Ascending aorta (tissue), 2 donors: ENCODE measurements at regions not wholly inside any gene's neighbourhood (a gene's known extent, or its start where the extent isn't known, plus 50 kb on each side); places are given as distances from the start of the nearest gene placed in this dataset.
"Not testable (repeated sequence)": the region's sequence is repeated elsewhere in the genome, so short reads cannot be mapped to it uniquely, and the experiment has no call there.

Experiments
- DNase-seq, 2 donors: peaks; one replicate each; pipeline ENCODE4 v3.0.0-alpha.2; 2019; ENCODE audit warnings: low spot score in 2 of 2
- H3K27ac ChIP-seq, 2 donors: fragments of 200-600 bp; sonication (generic); one replicate each; pipeline ENCODE4 v1.5.1; 2016 to 2017; ENCODE audit warnings: mild to moderate bottlenecking in 1 of 2
- H3K27me3 ChIP-seq: fragments of 200-600 bp; sonication (generic); one replicate; pipeline ENCODE4 v1.5.1; 2017
- H3K36me3 ChIP-seq, 2 donors: fragments of 200-600 bp; sonication (generic); one replicate each; pipeline ENCODE4 v1.5.1; 2016
- H3K4me1 ChIP-seq, 2 donors: fragments of 200-600 bp; sonication (generic); one replicate each; pipeline ENCODE4 v1.5.1; 2016 to 2017; ENCODE audit warnings: mild to moderate bottlenecking in 1 of 2
- H3K4me3 ChIP-seq, 2 donors: fragments of 200-600 bp; sonication (generic); one replicate each; pipeline ENCODE4 v1.5.1; 2016 to 2017; ENCODE audit warnings: mild to moderate bottlenecking in 1 of 2
- H3K9me3 ChIP-seq, 2 donors: fragments of 200-600 bp; sonication (generic); one replicate each; pipeline ENCODE4 v1.5.1; 2016
- CTCF ChIP-seq, 3 experiments: fragments of 200-600 bp in 2 of 3; fragments of 450-650 bp in 1 of 3; sonication (generic) in 2 of 3; IDR thresholded peaks; one replicate each; pipeline ENCODE4 v1.5.1; 2016 to 2019; ENCODE audit warnings: antibody characterized with exemption in 3 of 3, mild to moderate bottlenecking in 1 of 3, moderate library complexity in 1 of 3
- intact Hi-C: fragments of 100-400 bp; cut with DNase I; formaldehyde crosslinking; loops from one replicate; pipeline ENCODE4 v1.15.1; 2023

GRCh38 chr13:57865600-57866294 is 234.2 kb downstream of the PCDH17 start:
- H3K4me1 ChIP-seq = no peaks in the 10 kb centered on the region
- H3K36me3 ChIP-seq = no peaks in the 10 kb centered on the region
- H3K9me3 ChIP-seq = no peaks in the 10 kb centered on the region
- no peak for TF ChIP-seq CTCF (IDR thresholded peaks at IDR 0.05)
- DNase-seq = no peak
- no peak overlapping the region for H3K4me3 ChIP-seq
- intact Hi-C loops = no loop called here
- no peaks in the 10 kb centered on the region for H3K27me3 ChIP-seq
- no peak overlapping the region for H3K27ac ChIP-seq

GRCh38 chr13:57874530-57874929 is 243.0 kb downstream of the PCDH17 start:
- H3K9me3 ChIP-seq = no peaks in the 10 kb centered on the region
- H3K27me3 ChIP-seq = no peaks in the 10 kb centered on the region
- no peak for DNase-seq
- no peak for TF ChIP-seq CTCF (IDR thresholded peaks at IDR 0.05)
- no peak overlapping the region for H3K4me3 ChIP-seq
- H3K36me3 ChIP-seq = no peaks in the 10 kb centered on the region
- H3K4me1 ChIP-seq = no peaks in the 10 kb centered on the region
- intact Hi-C loops = no loop called here
- no peak overlapping the region for H3K27ac ChIP-seq

- no peak for DNase-seq
These were observed 246.1 kb downstream of the PCDH17 start for GRCh38 chr13:57877601-57878000.

GRCh38 chr13:57878291-57878690 is 246.7 kb downstream of the PCDH17 start:
- no peak for TF ChIP-seq CTCF (IDR thresholded peaks at IDR 0.05)
- Histone ChIP-seq H3K27ac (no peak overlapping the region), H3K9me3 (no peaks in the 10 kb centered on the region), H3K4me3 (no peak overlapping the region), H3K4me1 (no peaks in the 10 kb centered on the region), H3K36me3 (no peaks in the 10 kb centered on the region), H3K27me3 (no peaks in the 10 kb centered on the region)
- intact Hi-C loops = no loop called here
- no peak for DNase-seq

More at GRCh38 chr13:57877601-57878000, 246.1 kb downstream of the PCDH17 start:
- intact Hi-C loops = no loop called here
- H3K9me3 ChIP-seq = no peaks in the 10 kb centered on the region
- H3K4me3 ChIP-seq = no peak overlapping the region
- H3K27ac ChIP-seq = no peak overlapping the region
- no peaks in the 10 kb centered on the region for H3K27me3 ChIP-seq
- no peaks in the 10 kb centered on the region for H3K4me1 ChIP-seq
- no peaks in the 10 kb centered on the region for H3K36me3 ChIP-seq
- TF ChIP-seq CTCF (IDR thresholded peaks at IDR 0.05) = no peak

GRCh38 chr13:57897225-57897624 is 265.7 kb downstream of the PCDH17 start:
- no peak overlapping the region for H3K4me3 ChIP-seq
- no peak for TF ChIP-seq CTCF (IDR thresholded peaks at IDR 0.05)
- no peaks in the 10 kb centered on the region for H3K36me3 ChIP-seq
- no peak for DNase-seq
- no peaks in the 10 kb centered on the region for H3K27me3 ChIP-seq
- no peak overlapping the region for H3K27ac ChIP-seq
- no peaks in the 10 kb centered on the region for H3K4me1 ChIP-seq
- intact Hi-C loops = no loop called here
- H3K9me3 ChIP-seq = no peaks in the 10 kb centered on the region

- no peak overlapping the region for H3K27ac ChIP-seq
- no peaks in the 10 kb centered on the region for H3K9me3 ChIP-seq
- no peak for TF ChIP-seq CTCF (IDR thresholded peaks at IDR 0.05)
- H3K27me3 ChIP-seq = no peaks in the 10 kb centered on the region
- no peaks in the 10 kb centered on the region for H3K4me1 ChIP-seq
- no peaks in the 10 kb centered on the region for H3K36me3 ChIP-seq
- intact Hi-C loops = no loop called here
- no peak for DNase-seq
- no peak overlapping the region for H3K4me3 ChIP-seq
These were observed 267.6 kb downstream of the PCDH17 start for GRCh38 chr13:57899096-57899495.

- DNase-seq, H3K4me1 ChIP-seq, H3K36me3 ChIP-seq, H3K27me3 ChIP-seq, intact Hi-C loops, H3K27ac ChIP-seq, H3K4me3 ChIP-seq, H3K9me3 ChIP-seq: not testable (repeated sequence)
These were observed 278.3 kb downstream of the PCDH17 start for GRCh38 chr13:57909833-57910232.
